ENCODE measurements at regions not wholly inside any gene's neighbourhood (a gene's known extent, or its start where the extent isn't known, plus 50 kb on each side); places are given as distances from the start of the nearest gene placed in this dataset.

DNA sequence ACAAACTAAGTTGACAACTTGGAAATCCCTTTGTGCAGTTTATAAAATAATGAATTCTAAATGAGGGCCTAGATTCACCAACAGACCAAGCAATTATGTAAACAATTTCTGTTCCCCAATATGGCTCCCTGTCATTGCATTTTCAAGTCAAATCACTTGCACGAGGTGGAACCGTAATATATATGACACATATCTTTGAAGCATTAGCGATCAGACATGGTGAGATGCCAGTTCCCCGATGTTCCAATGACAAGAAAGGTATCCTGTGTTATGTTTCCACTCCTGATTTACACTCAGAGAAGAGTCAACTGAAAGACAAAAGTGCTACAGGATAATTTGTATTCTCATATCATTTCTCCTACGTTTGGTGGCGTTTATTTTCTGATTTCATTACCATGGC is 108.5 kb upstream of the TDRD3 start:
- TF ChIP-seq, protein P1, sequence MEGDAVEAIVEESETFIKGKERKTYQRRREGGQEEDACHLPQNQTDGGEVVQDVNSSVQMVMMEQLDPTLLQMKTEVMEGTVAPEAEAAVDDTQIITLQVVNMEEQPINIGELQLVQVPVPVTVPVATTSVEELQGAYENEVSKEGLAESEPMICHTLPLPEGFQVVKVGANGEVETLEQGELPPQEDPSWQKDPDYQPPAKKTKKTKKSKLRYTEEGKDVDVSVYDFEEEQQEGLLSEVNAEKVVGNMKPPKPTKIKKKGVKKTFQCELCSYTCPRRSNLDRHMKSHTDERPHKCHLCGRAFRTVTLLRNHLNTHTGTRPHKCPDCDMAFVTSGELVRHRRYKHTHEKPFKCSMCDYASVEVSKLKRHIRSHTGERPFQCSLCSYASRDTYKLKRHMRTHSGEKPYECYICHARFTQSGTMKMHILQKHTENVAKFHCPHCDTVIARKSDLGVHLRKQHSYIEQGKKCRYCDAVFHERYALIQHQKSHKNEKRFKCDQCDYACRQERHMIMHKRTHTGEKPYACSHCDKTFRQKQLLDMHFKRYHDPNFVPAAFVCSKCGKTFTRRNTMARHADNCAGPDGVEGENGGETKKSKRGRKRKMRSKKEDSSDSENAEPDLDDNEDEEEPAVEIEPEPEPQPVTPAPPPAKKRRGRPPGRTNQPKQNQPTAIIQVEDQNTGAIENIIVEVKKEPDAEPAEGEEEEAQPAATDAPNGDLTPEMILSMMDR (IDR thresholded peaks at IDR 0.05 in 4 of 5, conservative IDR thresholded peaks at IDR 0.05 in 1 of 5): no peak
- TF ChIP-seq POLR2A (IDR thresholded peaks at IDR 0.05): no peak
- Histone ChIP-seq H3K36me3 (no peaks in the 10 kb centered on the region), H3K9me3 (no peaks in the 10 kb centered on the region), H3K4me1 (no peaks in the 10 kb centered on the region), H3K4me3 (no peak overlapping the region), H3K27me3 (no peaks in the 10 kb centered on the region), H3K27ac (no peak overlapping the region)
- ATAC-seq (no peak), DNase-seq (no peak)
- in situ Hi-C loops (cut with MboI; ENCODE audit: low sequenced_read_pairs in 4 of 4) (no loop called here), intact Hi-C loops (cut with DNase I; ENCODE audit: low total_unique reads) (no loop called here)

DNA sequence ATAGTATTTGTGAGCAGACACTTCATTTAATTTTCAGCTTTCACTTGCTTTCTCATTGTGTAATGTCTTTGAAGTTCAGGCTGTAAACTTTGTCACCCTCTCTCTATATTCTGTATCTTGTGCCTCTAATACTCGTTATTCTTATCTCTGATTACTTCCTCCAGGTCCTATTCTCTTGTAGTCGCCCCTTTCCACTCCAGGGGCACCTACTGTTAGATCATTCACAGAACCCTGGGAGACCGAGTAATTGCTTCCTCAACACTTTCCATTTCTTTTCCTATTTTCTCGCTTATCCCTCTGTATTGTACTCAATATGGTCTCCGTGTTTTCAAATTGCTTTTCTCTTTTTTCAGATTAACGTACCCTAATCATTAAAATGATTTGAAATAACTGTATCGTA is 93.9 kb upstream of the TDRD3 start:
- H3K36me3 ChIP-seq: no peaks in the 10 kb centered on the region
- in situ Hi-C loops (cut with MboI; ENCODE audit: low sequenced_read_pairs in 4 of 4): no loop called here
- H3K27me3 ChIP-seq: no peaks in the 10 kb centered on the region
- H3K4me1 ChIP-seq: no peaks in the 10 kb centered on the region
- no peak overlapping the region for H3K4me3 ChIP-seq
- ATAC-seq: no peak
- no peak overlapping the region for H3K27ac ChIP-seq
- TF ChIP-seq POLR2A (IDR thresholded peaks at IDR 0.05): no peak
- TF ChIP-seq, protein P1 (IDR thresholded peaks at IDR 0.05 in 4 of 5, conservative IDR thresholded peaks at IDR 0.05 in 1 of 5): no peak
- DNase-seq: no peak
- intact Hi-C loops (cut with DNase I; ENCODE audit: low total_unique reads): no loop called here
- no peaks in the 10 kb centered on the region for H3K9me3 ChIP-seq

DNA sequence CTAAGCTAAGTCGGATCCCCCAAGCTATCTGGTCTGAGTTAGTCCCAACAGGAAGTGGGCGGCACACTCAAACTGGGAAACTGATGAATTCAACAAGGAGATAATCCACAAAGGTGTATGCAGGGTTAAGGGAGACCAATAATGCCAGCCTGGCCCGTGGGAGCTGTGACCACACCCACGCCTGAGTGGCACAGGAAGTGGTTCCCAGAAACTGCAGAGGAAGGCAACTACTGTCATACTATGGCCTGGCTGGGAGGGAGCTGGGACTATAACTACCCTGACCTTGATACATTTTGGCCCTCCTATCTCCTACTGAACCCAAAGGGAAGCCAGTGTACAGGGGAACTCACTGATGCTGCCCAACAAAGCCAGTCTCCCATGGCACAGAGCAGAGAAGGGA is 85.5 kb upstream of the TDRD3 start:
- intact Hi-C loops (cut with DNase I; ENCODE audit: low total_unique reads): no loop called here
- ATAC-seq (no peak), DNase-seq (no peak)
- H3K9me3 ChIP-seq: no peaks in the 10 kb centered on the region
- no peaks in the 10 kb centered on the region for H3K27me3 ChIP-seq
- H3K36me3 ChIP-seq: no peaks in the 10 kb centered on the region
- no peak overlapping the region for H3K27ac ChIP-seq
- TF ChIP-seq, protein P1 (IDR thresholded peaks at IDR 0.05 in 4 of 5, conservative IDR thresholded peaks at IDR 0.05 in 1 of 5): no peak
- TF ChIP-seq POLR2A (IDR thresholded peaks at IDR 0.05): no peak
- in situ Hi-C loops (cut with MboI; ENCODE audit: low sequenced_read_pairs in 4 of 4): no loop called here
- H3K4me3 ChIP-seq: no peak overlapping the region
- no peaks in the 10 kb centered on the region for H3K4me1 ChIP-seq

DNA sequence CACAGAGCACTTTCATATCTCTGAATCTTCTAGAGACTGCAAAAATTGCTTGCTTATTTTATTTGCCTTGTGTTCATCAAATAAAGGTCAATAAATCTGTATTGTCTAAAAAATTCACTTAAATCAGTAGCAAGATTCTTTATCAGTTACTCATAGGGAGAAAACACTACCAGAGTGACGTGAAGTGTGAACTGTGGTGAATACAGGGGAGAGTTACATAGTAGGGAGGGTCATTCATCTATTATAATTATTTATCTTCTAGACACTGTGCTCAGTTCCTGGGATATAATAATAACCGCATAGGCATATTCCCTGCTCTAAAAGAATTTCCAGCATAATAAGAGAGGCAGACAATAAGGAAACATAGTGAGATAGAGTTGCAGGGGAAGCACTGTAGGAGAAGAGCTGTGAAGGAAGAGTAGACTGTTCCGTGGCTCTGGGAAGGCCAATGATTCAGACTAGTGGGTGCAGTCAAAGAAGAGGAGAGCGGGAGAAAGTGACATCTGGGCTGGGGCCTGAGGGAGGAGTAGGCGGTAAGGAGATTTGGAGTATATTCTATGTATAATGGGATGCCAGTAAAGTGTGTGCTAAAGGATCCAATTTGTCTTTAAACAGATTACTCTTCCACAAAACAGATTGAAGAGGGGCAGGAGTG is 84.0 kb upstream of the TDRD3 start:
- ATAC-seq (no peak), DNase-seq (no peak)
- in situ Hi-C loops (cut with MboI; ENCODE audit: low sequenced_read_pairs in 4 of 4): no loop called here
- Histone ChIP-seq H3K4me1 (no peaks in the 10 kb centered on the region), H3K36me3 (no peaks in the 10 kb centered on the region), H3K4me3 (no peak overlapping the region), H3K27me3 (no peaks in the 10 kb centered on the region), H3K27ac (no peak overlapping the region), H3K9me3 (no peaks in the 10 kb centered on the region)
- TF ChIP-seq, protein P1 (IDR thresholded peaks at IDR 0.05 in 4 of 5, conservative IDR thresholded peaks at IDR 0.05 in 1 of 5): no peak
- TF ChIP-seq POLR2A (IDR thresholded peaks at IDR 0.05): no peak
- intact Hi-C loops (cut with DNase I; ENCODE audit: low total_unique reads): no loop called here

DNA sequence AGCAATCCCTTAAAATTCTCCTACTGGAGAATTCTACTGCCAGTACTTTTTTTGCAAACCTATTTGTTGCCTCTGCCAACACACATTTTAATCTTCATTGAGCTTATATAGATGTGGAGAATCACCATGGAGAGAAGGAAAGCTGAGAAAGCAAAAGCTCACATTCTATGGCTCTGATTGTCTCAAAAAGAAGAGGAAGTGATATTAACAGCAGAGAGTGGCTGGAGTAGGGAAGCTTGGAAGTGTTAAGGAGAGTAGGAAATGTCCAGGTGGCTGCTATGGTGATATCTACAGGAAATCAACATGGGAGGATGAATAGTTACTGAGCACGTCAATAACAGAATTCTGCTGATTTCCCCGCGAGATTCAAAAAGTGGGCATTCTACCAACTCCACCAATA is 78.8 kb upstream of the TDRD3 start:
- Histone ChIP-seq H3K36me3 (no peaks in the 10 kb centered on the region), H3K9me3 (no peaks in the 10 kb centered on the region), H3K27me3 (no peaks in the 10 kb centered on the region), H3K27ac (no peak overlapping the region), H3K4me3 (no peak overlapping the region), H3K4me1 (no peaks in the 10 kb centered on the region)
- ATAC-seq (no peak), DNase-seq (no peak)
- in situ Hi-C loops (cut with MboI; ENCODE audit: low sequenced_read_pairs in 4 of 4): no loop called here
- intact Hi-C loops (cut with DNase I; ENCODE audit: low total_unique reads): no loop called here
- no peak for TF ChIP-seq POLR2A (IDR thresholded peaks at IDR 0.05)
